Tibial nerve (tissue), 4 donors: ENCODE measurements at regions not wholly inside any gene's neighbourhood (a gene's known extent, or its start where the extent isn't known, plus 50 kb on each side); places are given as distances from the start of the nearest gene placed in this dataset.

Experiments
- DNase-seq, 2 donors: peaks; one replicate each; pipeline ENCODE4 v3.0.0-alpha.2; 2019; ENCODE audit warnings: low spot score in 2 of 2
- H3K27ac ChIP-seq, 4 donors: fragments of 200-600 bp; sonication (generic) in 3 of 4; one replicate each; pipeline ENCODE4 v1.5.1; 2017 to 2019; ENCODE audit warnings: mild to moderate bottlenecking in 1 of 4
- H3K27me3 ChIP-seq, 2 donors: fragments of 200-600 bp; sonication (generic) in 1 of 2; one replicate each; pipeline versions ENCODE4 v1.5.1 to v1.6.0; 2017 to 2019
- H3K36me3 ChIP-seq, 3 donors: fragments of 200-600 bp; sonication (generic); one replicate each; pipeline ENCODE4 v1.5.1; 2018 to 2019
- H3K4me1 ChIP-seq, 4 donors: fragments of 200-600 bp; sonication (generic) in 3 of 4; one replicate each; pipeline ENCODE4 v1.5.1; 2017 to 2019
- H3K4me3 ChIP-seq, 4 donors: fragments of 200-600 bp; sonication (generic) in 3 of 4; one replicate each; pipeline ENCODE4 v1.5.1; 2017 to 2019; ENCODE audit warnings: mild to moderate bottlenecking in 1 of 4, moderate library complexity in 1 of 4
- H3K9me3 ChIP-seq, 4 donors: fragments of 200-600 bp; sonication (generic) in 3 of 4; one replicate each; pipeline ENCODE4 v1.5.1; 2017 to 2019
- CTCF ChIP-seq, 5 experiments: fragments of 200-600 bp in 3 of 5; fragments of 450-650 bp in 2 of 5; sonication (generic) in 3 of 5; IDR thresholded peaks; one replicate each; pipeline ENCODE4 v1.5.1; 2016 to 2019; ENCODE audit warnings: antibody characterized with exemption in 5 of 5, mild to moderate bottlenecking in 3 of 5, moderate library complexity in 2 of 5
- EP300 ChIP-seq, 2 donors: sonication (generic); formaldehyde crosslinking; IDR thresholded peaks; one replicate each; pipeline ENCODE4 v1.6.1; 2017; ENCODE audit warnings: antibody characterized with exemption in 2 of 2, mild to moderate bottlenecking in 1 of 2
- POLR2A ChIP-seq, 2 donors: fragments of 450-650 bp; IDR thresholded peaks; one replicate each; pipeline ENCODE4 v1.6.1; 2017; ENCODE audit warnings: antibody characterized with exemption in 2 of 2, mild to moderate bottlenecking in 2 of 2, moderate library complexity in 2 of 2
- WGBS, 2 donors: methylation state at CpG; one replicate each; pipeline ENCODE4 v1.1.5; 2018; 5-methylcytosine and 5-hydroxymethylcytosine counted together

DNA sequence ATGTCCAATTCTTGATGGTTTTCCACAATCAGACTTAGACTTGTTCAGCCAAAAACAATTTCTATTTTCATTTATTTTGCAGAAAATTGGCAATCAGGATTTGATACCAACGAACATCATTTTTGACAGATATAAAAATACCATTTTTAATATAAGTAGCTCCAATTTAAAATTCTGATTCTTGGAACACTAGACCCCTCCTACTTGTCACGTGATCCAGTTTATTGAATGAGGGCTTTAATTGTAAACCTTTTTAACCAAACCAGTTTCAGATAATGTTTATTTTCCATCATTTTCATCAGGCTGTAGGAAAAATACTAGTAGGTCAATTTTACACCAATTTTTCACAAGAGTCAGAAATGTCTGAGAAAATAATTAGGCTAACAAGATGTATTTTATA, 607.2 kb upstream of the RGS18 start:
- no peaks in the 10 kb centered on the region for H3K9me3 ChIP-seq
- WGBS, 2 donors, result 86 to 92% methylated on average over 2 of the region's 2 CpGs
- DNase-seq, result no peak
- H3K4me3 ChIP-seq, result no peak overlapping the region
- no peaks in the 10 kb centered on the region for H3K4me1 ChIP-seq
- no peak overlapping the region for H3K27ac ChIP-seq
- no peak for TF ChIP-seq POLR2A (IDR thresholded peaks at IDR 0.05)
- TF ChIP-seq EP300 (IDR thresholded peaks at IDR 0.05), result no peak
- no peak for TF ChIP-seq CTCF (IDR thresholded peaks at IDR 0.05)
- no peaks in the 10 kb centered on the region for H3K36me3 ChIP-seq
- H3K27me3 ChIP-seq, result no peaks in the 10 kb centered on the region

- H3K27me3 ChIP-seq, result no peaks in the 10 kb centered on the region
- TF ChIP-seq CTCF (IDR thresholded peaks at IDR 0.05), result no peak
- no peak for TF ChIP-seq EP300 (IDR thresholded peaks at IDR 0.05)
- TF ChIP-seq POLR2A (IDR thresholded peaks at IDR 0.05), result no peak
- H3K27ac ChIP-seq, result no peak overlapping the region
- H3K9me3 ChIP-seq, result no peaks in the 10 kb centered on the region
- H3K4me3 ChIP-seq, result no peak overlapping the region
- 57 to 76% methylated on average over 2 of the region's 2 CpGs for WGBS, 2 donors
- no peaks in the 10 kb centered on the region for H3K36me3 ChIP-seq
- H3K4me1 ChIP-seq, result no peaks in the 10 kb centered on the region
- no peak for DNase-seq
Observed at GRCh38 chr1:191558379-191558778, 599.9 kb upstream of the RGS18 start.

- TF ChIP-seq POLR2A (IDR thresholded peaks at IDR 0.05) (no peak), CTCF (IDR thresholded peaks at IDR 0.05) (no peak), EP300 (IDR thresholded peaks at IDR 0.05) (no peak)
- Histone ChIP-seq H3K27ac (no peak overlapping the region), H3K27me3 (no peaks in the 10 kb centered on the region), H3K9me3 (no peaks in the 10 kb centered on the region), H3K4me1 (no peaks in the 10 kb centered on the region), H3K4me3 (no peak overlapping the region), H3K36me3 (no peaks in the 10 kb centered on the region)
- DNase-seq, result no peak
- 68 to 89% methylated on average over 4 of the region's 4 CpGs for WGBS, 2 donors
Observed at GRCh38 chr1:191561276-191561675, 597.0 kb upstream of the RGS18 start.

GRCh38 chr1:191564275-191564674, 594.0 kb upstream of the RGS18 start:
- no peak for DNase-seq
- Histone ChIP-seq H3K4me3 (no peak overlapping the region), H3K9me3 (no peaks in the 10 kb centered on the region), H3K27ac (no peak overlapping the region), H3K27me3 (no peaks in the 10 kb centered on the region), H3K36me3 (no peaks in the 10 kb centered on the region), H3K4me1 (no peaks in the 10 kb centered on the region)
- TF ChIP-seq EP300 (IDR thresholded peaks at IDR 0.05) (no peak), POLR2A (IDR thresholded peaks at IDR 0.05) (no peak), CTCF (IDR thresholded peaks at IDR 0.05) (no peak)
- 93 to 94% methylated on average over 2 of the region's 2 CpGs for WGBS, 2 donors

- Histone ChIP-seq H3K4me1 (peaks cover 0 to 10% (median 2%) of the 10 kb centered on the region in 4 donors), H3K4me3 (no peak overlapping the region), H3K27ac (no peak overlapping the region), H3K36me3 (no peaks in the 10 kb centered on the region), H3K9me3 (no peaks in the 10 kb centered on the region), H3K27me3 (no peaks in the 10 kb centered on the region)
- TF ChIP-seq EP300 (IDR thresholded peaks at IDR 0.05), result no peak
- TF ChIP-seq CTCF (IDR thresholded peaks at IDR 0.05), result no peak
- no peak for TF ChIP-seq POLR2A (IDR thresholded peaks at IDR 0.05)
- no peak for DNase-seq
Observed at GRCh38 chr1:191572479-191572878, 585.8 kb upstream of the RGS18 start.
